ENCODE measurements at regions not wholly inside any gene's neighbourhood (a gene's known extent, or its start where the extent isn't known, plus 50 kb on each side); places are given as distances from the start of the nearest gene placed in this dataset.
"Not testable (repeated sequence)": the region's sequence is repeated elsewhere in the genome, so short reads cannot be mapped to it uniquely, and the experiment has no call there.

- H3K4me3 ChIP-seq (ENCODE audit: low read length); H3K4ac ChIP-seq (ENCODE audit: low read depth, low read length); H3K36me3 ChIP-seq (ENCODE audit: control insufficient read depth, insufficient read depth, low read length); H3K23ac ChIP-seq (ENCODE audit: low read length); H4K8ac ChIP-seq (ENCODE audit: low read depth, low read length); H3K18ac ChIP-seq (ENCODE audit: low read length); H2BK15ac ChIP-seq (replicated peaks; ENCODE audit: low read depth); H3K4me2 ChIP-seq (ENCODE audit: low read length); H3K27me3 ChIP-seq (ENCODE audit: insufficient read depth, low read length, poor library complexity); H2AK5ac ChIP-seq (ENCODE audit: low read length); H3K27ac ChIP-seq (ENCODE audit: low read depth, low read length); H2BK120ac ChIP-seq (ENCODE audit: low read depth, low read length); DNase-seq; H4K5ac ChIP-seq (ENCODE audit: low read length); H3K9ac ChIP-seq (ENCODE audit: low read length); H2BK5ac ChIP-seq (ENCODE audit: low read length); H3K4me1 ChIP-seq (ENCODE audit: control insufficient read depth, low read depth, low read length); H3K79me1 ChIP-seq (ENCODE audit: low read length); H3K79me2 ChIP-seq (ENCODE audit: control insufficient read depth, insufficient read depth, low read length); H3K56ac ChIP-seq (ENCODE audit: low read length): not testable (repeated sequence)
- no CpG with 5 or more reads among the region's 37 CpGs for WGBS (ENCODE audit: extremely low coverage, insufficient coverage, low lambda C conversion rate)
These were observed 1438.1 kb upstream of the TPTE start for GRCh38 chr21:9083091-9083826.

- not testable (repeated sequence) for H3K4me3 ChIP-seq (ENCODE audit: low read length); H4K5ac ChIP-seq (ENCODE audit: low read length); H3K36me3 ChIP-seq (ENCODE audit: control insufficient read depth, insufficient read depth, low read length); H3K27ac ChIP-seq (ENCODE audit: low read depth, low read length); H2AK5ac ChIP-seq (ENCODE audit: low read length); H3K79me1 ChIP-seq (ENCODE audit: low read length); H3K56ac ChIP-seq (ENCODE audit: low read length); H2BK5ac ChIP-seq (ENCODE audit: low read length); H2BK120ac ChIP-seq (ENCODE audit: low read depth, low read length); H3K27me3 ChIP-seq (ENCODE audit: insufficient read depth, low read length, poor library complexity); H3K4ac ChIP-seq (ENCODE audit: low read depth, low read length); H3K4me2 ChIP-seq (ENCODE audit: low read length); H3K4me1 ChIP-seq (ENCODE audit: control insufficient read depth, low read depth, low read length); H3K23ac ChIP-seq (ENCODE audit: low read length); H3K79me2 ChIP-seq (ENCODE audit: control insufficient read depth, insufficient read depth, low read length); H3K18ac ChIP-seq (ENCODE audit: low read length); DNase-seq; H2BK15ac ChIP-seq (replicated peaks; ENCODE audit: low read depth); H4K8ac ChIP-seq (ENCODE audit: low read depth, low read length); H3K9ac ChIP-seq (ENCODE audit: low read length)
- WGBS (ENCODE audit: extremely low coverage, insufficient coverage, low lambda C conversion rate), result no CpG with 5 or more reads among the region's 13 CpGs
These were observed 1435.1 kb upstream of the TPTE start for GRCh38 chr21:9086299-9086698.

- H3K4me1 ChIP-seq (ENCODE audit: control insufficient read depth, low read depth, low read length); H4K8ac ChIP-seq (ENCODE audit: low read depth, low read length); H3K4me3 ChIP-seq (ENCODE audit: low read length); H3K27ac ChIP-seq (ENCODE audit: low read depth, low read length); H3K23ac ChIP-seq (ENCODE audit: low read length); H3K27me3 ChIP-seq (ENCODE audit: insufficient read depth, low read length, poor library complexity); H3K79me2 ChIP-seq (ENCODE audit: control insufficient read depth, insufficient read depth, low read length); DNase-seq; H3K18ac ChIP-seq (ENCODE audit: low read length); H3K79me1 ChIP-seq (ENCODE audit: low read length); H3K4me2 ChIP-seq (ENCODE audit: low read length); H2BK15ac ChIP-seq (replicated peaks; ENCODE audit: low read depth); H2BK5ac ChIP-seq (ENCODE audit: low read length); H3K4ac ChIP-seq (ENCODE audit: low read depth, low read length); H3K36me3 ChIP-seq (ENCODE audit: control insufficient read depth, insufficient read depth, low read length); H2BK120ac ChIP-seq (ENCODE audit: low read depth, low read length); H3K9ac ChIP-seq (ENCODE audit: low read length); H3K56ac ChIP-seq (ENCODE audit: low read length); H4K5ac ChIP-seq (ENCODE audit: low read length); H2AK5ac ChIP-seq (ENCODE audit: low read length): not testable (repeated sequence)
- no CpG with 5 or more reads among the region's 30 CpGs for WGBS (ENCODE audit: extremely low coverage, insufficient coverage, low lambda C conversion rate)
These were observed 1433.6 kb upstream of the TPTE start for GRCh38 chr21:9087816-9088215.

- WGBS (ENCODE audit: extremely low coverage, insufficient coverage, low lambda C conversion rate), result no CpG with 5 or more reads among the region's 17 CpGs
These were observed 1391.6 kb upstream of the TPTE start for GRCh38 chr21:9129741-9130140.

GRCh38 chr21:9130817-9131216 is 1390.6 kb upstream of the TPTE start:
- H2BK120ac ChIP-seq (ENCODE audit: low read depth, low read length); DNase-seq; H4K8ac ChIP-seq (ENCODE audit: low read depth, low read length); H2AK5ac ChIP-seq (ENCODE audit: low read length); H3K36me3 ChIP-seq (ENCODE audit: control insufficient read depth, insufficient read depth, low read length); H3K4me3 ChIP-seq (ENCODE audit: low read length); H3K27ac ChIP-seq (ENCODE audit: low read depth, low read length); H3K4me2 ChIP-seq (ENCODE audit: low read length); H4K5ac ChIP-seq (ENCODE audit: low read length); H3K79me2 ChIP-seq (ENCODE audit: control insufficient read depth, insufficient read depth, low read length); H3K4me1 ChIP-seq (ENCODE audit: control insufficient read depth, low read depth, low read length); H3K27me3 ChIP-seq (ENCODE audit: insufficient read depth, low read length, poor library complexity); H3K56ac ChIP-seq (ENCODE audit: low read length); H3K18ac ChIP-seq (ENCODE audit: low read length); H3K9ac ChIP-seq (ENCODE audit: low read length); H3K79me1 ChIP-seq (ENCODE audit: low read length); H2BK15ac ChIP-seq (replicated peaks; ENCODE audit: low read depth); H2BK5ac ChIP-seq (ENCODE audit: low read length); H3K4ac ChIP-seq (ENCODE audit: low read depth, low read length); H3K23ac ChIP-seq (ENCODE audit: low read length): not testable (repeated sequence)
- whole genome bisulfite sequencing (ENCODE audit: extremely low coverage, insufficient coverage, low lambda C conversion rate), result no CpG with 5 or more reads among the region's 6 CpGs

More at GRCh38 chr21:9129741-9130140, 1391.6 kb upstream of the TPTE start:
- H3K79me1 ChIP-seq (ENCODE audit: low read length); H4K5ac ChIP-seq (ENCODE audit: low read length); H3K23ac ChIP-seq (ENCODE audit: low read length); H2BK5ac ChIP-seq (ENCODE audit: low read length); H3K4ac ChIP-seq (ENCODE audit: low read depth, low read length); H2BK120ac ChIP-seq (ENCODE audit: low read depth, low read length); H3K18ac ChIP-seq (ENCODE audit: low read length); H3K79me2 ChIP-seq (ENCODE audit: control insufficient read depth, insufficient read depth, low read length); H4K8ac ChIP-seq (ENCODE audit: low read depth, low read length); H3K4me2 ChIP-seq (ENCODE audit: low read length); H2BK15ac ChIP-seq (replicated peaks; ENCODE audit: low read depth); H3K36me3 ChIP-seq (ENCODE audit: control insufficient read depth, insufficient read depth, low read length); H3K56ac ChIP-seq (ENCODE audit: low read length); H3K27ac ChIP-seq (ENCODE audit: low read depth, low read length); H3K9ac ChIP-seq (ENCODE audit: low read length); H2AK5ac ChIP-seq (ENCODE audit: low read length); H3K4me1 ChIP-seq (ENCODE audit: control insufficient read depth, low read depth, low read length); DNase-seq; H3K4me3 ChIP-seq (ENCODE audit: low read length); H3K27me3 ChIP-seq (ENCODE audit: insufficient read depth, low read length, poor library complexity): not testable (repeated sequence)

Measured in mesendoderm (in vitro differentiated cells).